RWPE2 (cell line): ENCODE measurements at regions not wholly inside any gene's neighbourhood (a gene's known extent, or its start where the extent isn't known, plus 50 kb on each side); places are given as distances from the start of the nearest gene placed in this dataset.
"Not testable (repeated sequence)": the region's sequence is repeated elsewhere in the genome, so short reads cannot be mapped to it uniquely, and the experiment has no call there.

Experiments used
- ATAC-seq: fragments of 200-7000 bp; cut with Tn5 transposase; 3 replicates; pipeline ENCODE4 v1.9.1; 2021; ENCODE audit warnings: low read depth
- DNase-seq: peaks from one replicate; pipeline ENCODE4 v3.0.0-alpha.2; 2020; ENCODE audit warnings: low spot score
- H3K27ac ChIP-seq: fragments of 450-650 bp; 2 replicates; pipeline ENCODE4 v1.5.1; 2017; ENCODE audit warnings: mild to moderate bottlenecking; ENCODE audit not compliant: poor library complexity, severe bottlenecking
- H3K27me3 ChIP-seq: fragments of 250-450 bp; sonication (Bioruptor Pico); 2 replicates; pipeline ENCODE4 v1.5.1; 2021; ENCODE audit warnings: mild to moderate bottlenecking, moderate library complexity; ENCODE audit not compliant: insufficient read depth, poor library complexity, severe bottlenecking
- H3K36me3 ChIP-seq: fragments of 250-450 bp; sonication (Bioruptor Pico); 2 replicates; pipeline ENCODE4 v1.5.1; 2020; ENCODE audit warnings: low read depth, mild to moderate bottlenecking, moderate library complexity
- H3K4me1 ChIP-seq: fragments of 250-450 bp; sonication (Bioruptor Pico); 2 replicates; pipeline ENCODE4 v1.5.1; 2021; ENCODE audit warnings: mild to moderate bottlenecking, moderate library complexity; ENCODE audit not compliant: insufficient read depth, poor library complexity, severe bottlenecking
- H3K4me3 ChIP-seq: fragments of 250-450 bp; sonication (Bioruptor Pico); 2 replicates; pipeline ENCODE4 v1.5.1; 2021; ENCODE audit warnings: mild to moderate bottlenecking, moderate library complexity; ENCODE audit not compliant: severe bottlenecking
- H3K9me3 ChIP-seq: fragments of 250-450 bp; sonication (Bioruptor Pico); 2 replicates; pipeline ENCODE4 v1.5.1; 2021; ENCODE audit warnings: mild to moderate bottlenecking, moderate library complexity; ENCODE audit not compliant: severe bottlenecking
- TF ChIP-seq, protein P1 (sequence below): fragments of 450-650 bp; IDR thresholded peaks from one replicate; pipeline ENCODE4 v1.5.1; 2017; ENCODE audit warnings: mild to moderate bottlenecking, moderate library complexity; ENCODE audit not compliant: poor library complexity, severe bottlenecking

DNA sequence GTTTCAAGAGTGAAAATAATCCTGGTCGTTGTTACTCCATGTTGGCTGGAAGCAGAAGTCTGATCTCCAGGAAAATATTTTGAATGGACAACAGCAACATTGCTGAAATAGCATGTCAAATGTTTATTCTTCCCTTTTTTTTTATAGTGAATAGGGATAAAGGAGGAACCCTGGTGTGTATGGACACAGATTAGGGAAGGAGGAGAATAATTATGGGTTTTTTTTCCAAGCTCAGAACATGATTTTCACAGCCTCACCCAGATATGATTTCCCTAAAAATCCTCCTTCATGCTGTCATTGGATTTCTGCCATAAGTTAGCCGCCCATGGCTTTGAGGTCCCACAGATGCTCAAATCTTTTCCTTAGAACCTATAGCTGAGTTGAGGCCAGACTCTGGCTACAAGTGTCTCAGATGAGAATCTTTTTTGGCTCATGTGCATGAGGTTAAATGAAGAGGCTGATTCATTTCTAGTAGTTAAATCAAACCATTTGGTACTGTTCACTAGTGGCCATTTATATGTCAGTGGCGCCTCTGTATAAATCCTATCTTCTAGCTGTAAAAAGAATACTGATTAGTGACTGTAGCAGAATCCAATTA is 65.5 kb upstream of the LIFR start:
- TF ChIP-seq, protein P1, sequence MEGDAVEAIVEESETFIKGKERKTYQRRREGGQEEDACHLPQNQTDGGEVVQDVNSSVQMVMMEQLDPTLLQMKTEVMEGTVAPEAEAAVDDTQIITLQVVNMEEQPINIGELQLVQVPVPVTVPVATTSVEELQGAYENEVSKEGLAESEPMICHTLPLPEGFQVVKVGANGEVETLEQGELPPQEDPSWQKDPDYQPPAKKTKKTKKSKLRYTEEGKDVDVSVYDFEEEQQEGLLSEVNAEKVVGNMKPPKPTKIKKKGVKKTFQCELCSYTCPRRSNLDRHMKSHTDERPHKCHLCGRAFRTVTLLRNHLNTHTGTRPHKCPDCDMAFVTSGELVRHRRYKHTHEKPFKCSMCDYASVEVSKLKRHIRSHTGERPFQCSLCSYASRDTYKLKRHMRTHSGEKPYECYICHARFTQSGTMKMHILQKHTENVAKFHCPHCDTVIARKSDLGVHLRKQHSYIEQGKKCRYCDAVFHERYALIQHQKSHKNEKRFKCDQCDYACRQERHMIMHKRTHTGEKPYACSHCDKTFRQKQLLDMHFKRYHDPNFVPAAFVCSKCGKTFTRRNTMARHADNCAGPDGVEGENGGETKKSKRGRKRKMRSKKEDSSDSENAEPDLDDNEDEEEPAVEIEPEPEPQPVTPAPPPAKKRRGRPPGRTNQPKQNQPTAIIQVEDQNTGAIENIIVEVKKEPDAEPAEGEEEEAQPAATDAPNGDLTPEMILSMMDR = no peak
- Histone ChIP-seq H3K4me1 (no peaks in the 10 kb centered on the region), H3K27ac (no peak overlapping the region), H3K9me3 (peaks cover 12% of the 10 kb centered on the region), H3K4me3 (no peak overlapping the region), H3K36me3 (no peaks in the 10 kb centered on the region), H3K27me3 (no peaks in the 10 kb centered on the region)
- ATAC-seq (no peak), DNase-seq (no peak)

DNA sequence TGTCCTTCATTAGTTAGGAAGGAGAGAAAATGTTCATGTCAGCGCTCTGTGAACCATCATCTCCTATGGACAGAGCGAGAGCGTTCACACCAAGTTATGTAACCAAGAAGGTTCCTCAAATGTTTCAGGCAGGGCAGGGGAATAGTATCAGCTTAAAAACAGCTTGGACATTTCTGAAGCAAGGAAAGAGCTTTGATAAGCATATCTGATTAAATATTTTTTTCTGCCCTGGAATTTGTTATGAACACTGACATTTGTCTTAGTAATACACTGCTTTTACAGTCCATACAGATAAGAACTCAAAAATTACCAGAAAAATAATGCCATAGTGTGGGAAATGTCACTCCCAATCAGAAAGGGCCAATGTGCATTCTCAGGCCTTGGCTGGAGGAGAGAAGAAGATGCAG is 66.3 kb upstream of the LIFR start:
- peaks cover 12% of the 10 kb centered on the region for H3K9me3 ChIP-seq
- H3K4me1 ChIP-seq = no peaks in the 10 kb centered on the region
- H3K27me3 ChIP-seq = no peaks in the 10 kb centered on the region
- no peak overlapping the region for H3K27ac ChIP-seq
- H3K4me3 ChIP-seq = no peak overlapping the region
- TF ChIP-seq, protein P1 = no peak
- DNase-seq = no peak
- ATAC-seq = no peak
- H3K36me3 ChIP-seq = no peaks in the 10 kb centered on the region

DNA sequence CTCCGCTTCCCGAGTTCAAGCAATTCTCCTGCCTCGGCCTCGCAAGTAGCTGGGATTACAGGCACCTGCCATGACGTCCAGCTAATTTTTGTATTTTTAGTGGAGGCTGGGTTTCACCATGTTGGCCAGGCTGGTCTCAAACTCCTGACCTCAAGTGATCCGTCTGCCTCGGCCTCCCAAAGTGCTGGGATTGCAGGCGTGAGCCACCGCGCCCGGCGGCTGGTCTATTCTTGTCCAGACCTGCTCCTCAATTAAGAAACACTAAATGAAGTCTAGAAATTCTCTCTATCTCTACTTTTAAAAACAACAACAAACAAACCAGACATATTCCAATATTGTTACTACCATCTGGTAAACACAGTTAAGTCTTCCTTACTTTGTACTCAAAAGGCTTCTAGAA is 68.1 kb upstream of the LIFR start:
- H3K27me3 ChIP-seq, H3K9me3 ChIP-seq, H3K36me3 ChIP-seq, DNase-seq, H3K4me1 ChIP-seq, H3K27ac ChIP-seq, H3K4me3 ChIP-seq, ATAC-seq: not testable (repeated sequence)

DNA sequence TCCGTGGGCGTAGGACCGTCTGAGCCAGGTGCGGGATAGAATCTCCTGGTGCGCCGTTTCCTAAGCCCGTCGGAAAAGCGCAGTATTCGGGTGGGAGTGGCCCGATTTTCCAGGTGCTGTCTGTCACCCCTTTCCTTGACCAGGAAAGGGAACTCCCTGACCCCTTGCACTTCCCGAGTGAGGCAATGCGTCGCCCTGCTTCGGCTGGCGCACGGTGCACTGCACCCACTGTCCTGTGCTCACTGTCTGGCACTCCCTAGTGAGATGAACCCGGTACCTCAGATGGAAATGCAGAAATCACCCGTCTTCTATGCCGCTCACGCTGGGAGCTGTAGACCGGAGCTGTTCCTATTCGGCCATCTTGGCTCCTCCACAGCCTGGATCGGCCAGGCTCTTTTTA is 74.9 kb upstream of the LIFR start:
- H3K27me3 ChIP-seq = not testable (repeated sequence)

DNA sequence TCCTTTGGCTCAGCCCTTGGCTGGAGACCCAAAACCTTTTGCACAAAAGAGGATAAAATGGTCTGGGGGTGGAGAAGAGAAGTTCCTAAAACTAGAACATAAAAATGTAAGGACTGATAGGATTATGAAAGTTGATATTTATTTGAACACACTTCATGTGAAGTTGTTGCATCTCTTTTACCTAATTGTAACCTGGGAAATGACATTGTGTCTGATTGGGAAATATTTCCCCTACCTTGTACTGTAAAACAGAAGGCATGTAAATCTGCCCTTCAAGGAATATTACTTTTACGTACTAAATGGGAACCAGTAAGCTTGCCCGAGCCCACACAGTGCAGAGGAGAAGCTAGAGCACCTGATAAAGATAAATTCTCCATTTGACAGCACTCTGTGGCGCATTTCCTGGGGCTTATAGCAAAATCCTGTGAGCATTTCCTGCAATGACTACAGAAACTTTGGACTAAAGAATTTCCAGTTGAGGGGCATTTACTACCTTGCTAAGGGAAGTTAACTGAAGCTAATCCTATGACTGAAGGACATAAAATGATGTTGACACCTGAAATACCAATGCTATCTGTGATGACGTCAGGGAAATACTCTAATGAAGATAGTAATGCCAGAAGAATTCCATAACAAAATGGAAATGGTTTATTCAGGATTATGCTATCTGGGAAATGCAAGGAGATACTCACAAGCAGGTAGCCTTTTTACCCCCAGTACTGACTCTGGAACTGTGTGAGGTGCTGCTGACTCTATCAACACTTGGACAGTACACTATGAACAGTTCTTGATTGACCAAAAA is 78.3 kb upstream of the LIFR start:
- Histone ChIP-seq H3K4me1 (no peaks in the 10 kb centered on the region), H3K36me3 (no peaks in the 10 kb centered on the region), H3K9me3 (no peaks in the 10 kb centered on the region), H3K27ac (no peak overlapping the region), H3K27me3 (no peaks in the 10 kb centered on the region), H3K4me3 (no peak overlapping the region)
- TF ChIP-seq, protein P1 = no peak
- ATAC-seq (peak; percentile 84), DNase-seq (no peak)

More for the DNA sequence above, 74.9 kb upstream of the LIFR start:
- not testable (repeated sequence) for H3K9me3 ChIP-seq, H3K4me1 ChIP-seq, H3K27ac ChIP-seq, H3K4me3 ChIP-seq, H3K36me3 ChIP-seq, ATAC-seq, DNase-seq

DNA sequence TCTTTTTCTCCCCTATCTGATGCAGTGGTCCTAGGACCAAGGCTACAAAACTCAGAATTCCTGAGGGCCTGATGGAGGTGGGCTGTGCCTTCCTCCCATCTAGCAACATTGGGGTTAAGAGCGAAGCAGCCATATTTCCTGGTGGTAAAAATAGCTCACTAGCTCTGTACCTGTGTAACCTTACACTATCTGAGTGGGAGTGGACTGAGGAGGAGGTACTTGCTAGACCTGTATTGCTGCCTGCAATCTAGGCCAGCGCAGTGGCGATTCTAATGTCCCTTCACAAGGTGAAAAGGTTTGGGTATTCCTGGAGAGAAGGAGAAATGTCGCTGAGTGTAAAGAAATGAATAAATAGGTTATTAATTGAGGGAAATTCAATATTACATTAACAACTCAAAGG is 80.2 kb upstream of the LIFR start:
- H3K9me3 ChIP-seq = no peaks in the 10 kb centered on the region
- H3K4me3 ChIP-seq = no peak overlapping the region
- ATAC-seq (0 out of 3 replicates have a peak, but pooled peaks have one; percentile 35), DNase-seq (no peak)
- H3K27ac ChIP-seq = no peak overlapping the region
- H3K27me3 ChIP-seq = no peaks in the 10 kb centered on the region
- TF ChIP-seq, protein P1 = no peak
- H3K36me3 ChIP-seq = no peaks in the 10 kb centered on the region
- no peaks in the 10 kb centered on the region for H3K4me1 ChIP-seq
